GM12873 (cell line): ENCODE measurements at regions not wholly inside any gene's neighbourhood (a gene's known extent, or its start where the extent isn't known, plus 50 kb on each side); places are given as distances from the start of the nearest gene placed in this dataset.

Source experiments
- TF ChIP-seq, protein P1 (sequence below): IDR thresholded peaks from 2 replicates; pipeline ENCODE4 v1.5.1; 2012; ENCODE audit warnings: low read depth, mild to moderate bottlenecking, moderate library complexity, low read length, control low read depth; ENCODE audit not compliant: insufficient read depth; ENCODE audit errors: missing control alignments

DNA sequence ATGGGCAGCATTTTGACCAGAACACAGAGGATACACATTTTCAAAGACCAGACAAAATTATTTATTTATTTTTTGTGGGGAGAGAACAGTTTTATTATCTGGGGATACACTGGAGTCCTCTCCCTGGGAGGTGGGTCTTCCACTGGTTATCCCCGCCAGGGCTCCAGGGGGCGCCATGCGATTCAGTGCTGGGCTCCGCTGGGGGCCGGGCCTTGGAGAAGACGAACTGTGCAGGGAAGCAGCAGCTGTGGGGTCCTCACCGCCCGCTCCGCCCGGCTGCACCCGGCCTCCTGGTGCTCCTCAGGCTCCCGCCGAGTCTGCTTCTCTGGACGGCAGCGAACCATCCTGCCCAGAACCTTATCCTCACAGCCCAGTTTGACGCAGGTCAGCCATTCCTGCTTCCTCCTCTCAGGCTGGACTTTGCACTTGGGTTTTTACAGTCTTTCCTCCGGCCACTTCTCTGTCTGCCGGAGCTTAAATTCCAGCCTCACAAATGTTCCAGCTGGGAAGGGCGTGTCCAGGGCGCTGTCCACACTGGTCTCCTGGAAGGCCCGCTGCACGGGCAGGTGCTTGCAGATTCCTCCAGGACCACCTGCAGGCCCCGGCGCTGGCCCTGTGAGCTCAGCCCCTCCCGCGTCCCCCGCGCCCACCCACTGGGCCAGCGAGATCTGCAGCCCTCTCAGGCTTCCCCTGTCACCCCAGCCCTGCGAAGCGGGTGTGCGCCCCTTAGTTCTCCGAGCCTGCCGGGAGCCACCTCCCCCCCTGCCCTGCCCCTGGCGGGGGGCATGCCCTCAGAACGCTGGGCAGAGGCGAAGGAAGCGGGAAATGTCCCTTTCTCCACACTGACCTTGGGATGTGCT, 1830.0 kb upstream of the DEFB115 start:
- TF ChIP-seq, protein P1, sequence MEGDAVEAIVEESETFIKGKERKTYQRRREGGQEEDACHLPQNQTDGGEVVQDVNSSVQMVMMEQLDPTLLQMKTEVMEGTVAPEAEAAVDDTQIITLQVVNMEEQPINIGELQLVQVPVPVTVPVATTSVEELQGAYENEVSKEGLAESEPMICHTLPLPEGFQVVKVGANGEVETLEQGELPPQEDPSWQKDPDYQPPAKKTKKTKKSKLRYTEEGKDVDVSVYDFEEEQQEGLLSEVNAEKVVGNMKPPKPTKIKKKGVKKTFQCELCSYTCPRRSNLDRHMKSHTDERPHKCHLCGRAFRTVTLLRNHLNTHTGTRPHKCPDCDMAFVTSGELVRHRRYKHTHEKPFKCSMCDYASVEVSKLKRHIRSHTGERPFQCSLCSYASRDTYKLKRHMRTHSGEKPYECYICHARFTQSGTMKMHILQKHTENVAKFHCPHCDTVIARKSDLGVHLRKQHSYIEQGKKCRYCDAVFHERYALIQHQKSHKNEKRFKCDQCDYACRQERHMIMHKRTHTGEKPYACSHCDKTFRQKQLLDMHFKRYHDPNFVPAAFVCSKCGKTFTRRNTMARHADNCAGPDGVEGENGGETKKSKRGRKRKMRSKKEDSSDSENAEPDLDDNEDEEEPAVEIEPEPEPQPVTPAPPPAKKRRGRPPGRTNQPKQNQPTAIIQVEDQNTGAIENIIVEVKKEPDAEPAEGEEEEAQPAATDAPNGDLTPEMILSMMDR: no peak

DNA sequence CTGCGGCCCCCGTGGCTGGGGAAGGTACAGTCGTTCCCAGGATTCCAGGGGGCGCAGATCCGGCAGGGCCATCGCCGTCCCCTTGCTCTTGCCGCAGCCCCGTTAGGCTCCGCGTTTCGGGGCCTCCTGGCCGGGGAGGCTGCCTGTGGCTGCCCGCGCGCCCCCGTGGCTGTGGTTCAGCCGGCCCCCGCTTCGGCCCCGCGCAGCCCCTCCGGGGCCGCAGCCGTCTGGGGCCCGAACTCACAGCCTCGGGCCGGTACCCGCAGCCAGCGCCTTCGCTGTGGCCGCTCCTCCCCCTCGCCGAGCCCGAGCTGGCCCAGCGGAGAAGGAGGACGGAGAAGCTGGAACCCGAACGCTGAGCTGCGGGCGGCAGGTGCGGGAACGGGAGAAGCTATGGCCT, 1826.9 kb upstream of the DEFB115 start:
- TF ChIP-seq, protein P1: no peak

DNA sequence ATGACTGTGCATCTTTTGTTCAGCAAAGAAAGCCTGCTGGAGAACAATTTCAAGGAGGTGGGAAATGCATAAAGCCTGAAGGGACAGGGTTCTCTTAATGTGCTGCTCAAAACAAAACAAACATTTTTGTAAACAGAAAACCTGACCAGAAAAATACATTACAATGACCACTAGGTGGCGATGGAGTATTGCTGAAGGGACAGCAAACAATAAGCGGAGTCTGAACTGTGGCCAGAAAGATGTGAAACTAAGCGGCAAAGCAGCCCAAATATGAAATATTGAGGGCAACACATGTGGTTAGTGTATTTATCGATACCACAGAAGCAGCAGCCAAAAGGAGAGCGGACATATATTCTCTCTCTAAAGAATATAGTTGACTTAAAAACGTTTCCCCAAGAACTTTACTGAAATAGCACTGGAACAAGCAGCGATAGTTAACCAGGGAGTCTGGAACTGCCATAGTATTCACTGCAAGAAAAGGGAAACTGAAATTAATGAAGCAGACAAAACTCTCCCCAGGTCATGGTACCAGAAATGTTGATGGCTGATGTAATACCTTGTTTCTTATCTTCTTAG, 1814.2 kb upstream of the DEFB115 start:
- TF ChIP-seq, protein P1: peak; percentile 51

GRCh38 chr20:29443819-29444218, 1813.6 kb upstream of the DEFB115 start:
- TF ChIP-seq, protein P1: no peak

GRCh38 chr20:29448806-29449470, 1808.5 kb upstream of the DEFB115 start:
- TF ChIP-seq, protein P1: no peak

DNA sequence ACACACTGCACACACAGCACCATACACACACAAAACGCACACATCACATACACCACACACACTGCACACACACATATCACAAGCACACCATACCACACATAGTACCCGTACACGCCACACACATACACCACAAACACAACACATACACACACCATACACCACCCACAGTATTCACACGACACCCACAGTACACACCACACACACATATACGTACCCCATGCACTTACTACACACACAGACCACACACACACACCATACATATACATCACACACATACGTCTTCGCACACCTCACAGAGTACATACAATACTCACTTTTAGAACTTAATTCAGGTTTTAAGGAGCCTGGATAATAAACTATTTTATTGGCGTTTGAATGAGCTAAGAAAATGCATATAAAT, 1805.3 kb upstream of the DEFB115 start:
- TF ChIP-seq, protein P1: no peak

DNA sequence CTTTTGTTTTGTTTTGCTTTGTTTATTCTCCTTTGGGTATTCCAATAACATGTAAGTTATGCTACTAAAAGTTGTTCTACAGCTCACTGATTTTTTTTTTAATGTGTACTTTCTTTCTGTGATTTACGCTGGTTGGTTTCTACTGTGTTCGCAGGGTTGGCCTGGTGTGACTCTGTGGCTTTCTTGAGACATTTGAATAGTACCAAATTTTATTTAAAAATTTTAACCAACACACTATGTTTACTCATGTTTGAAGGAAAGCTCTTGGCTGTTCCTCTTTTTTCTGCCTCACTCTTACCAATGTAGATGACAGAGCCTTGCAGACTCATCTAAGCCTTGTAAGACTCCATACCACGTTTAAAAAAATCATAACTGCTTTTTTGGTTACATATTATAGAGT, 1784.9 kb upstream of the DEFB115 start:
- TF ChIP-seq, protein P1: no peak
